ENCODE measurements at regions not wholly inside any gene's neighbourhood (a gene's known extent, or its start where the extent isn't known, plus 50 kb on each side); places are given as distances from the start of the nearest gene placed in this dataset.
"Not testable (repeated sequence)": the region's sequence is repeated elsewhere in the genome, so short reads cannot be mapped to it uniquely, and the experiment has no call there.

DNA sequence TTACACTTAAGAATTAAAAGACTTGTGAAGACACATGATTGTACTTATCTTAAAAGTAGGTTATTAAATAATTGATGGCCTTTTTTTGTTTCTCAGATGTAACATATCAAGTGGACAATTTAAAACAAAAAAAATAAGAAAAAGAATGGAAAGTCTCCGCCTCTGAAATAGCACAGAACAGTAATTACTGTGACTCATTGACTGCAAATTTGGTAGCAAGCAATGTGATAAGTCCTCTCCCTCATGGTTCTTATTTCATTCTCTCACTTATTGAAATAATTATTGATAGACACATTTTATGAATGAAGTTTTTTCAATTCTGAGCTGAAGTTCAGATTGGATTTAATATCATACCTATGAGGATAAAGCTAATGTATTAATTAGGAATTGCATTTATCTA is 717.9 kb upstream of the LUZP2 start:
- DNase-seq (ENCODE audit: extremely low spot score, insufficient read length, low read depth) (no peak), FAIRE-seq (no peak)

GRCh38 chr11:23780231-23780630 is 716.6 kb upstream of the LUZP2 start:
- no peak for FAIRE-seq
- DNase-seq (ENCODE audit: extremely low spot score, insufficient read length, low read depth), result no peak

DNA sequence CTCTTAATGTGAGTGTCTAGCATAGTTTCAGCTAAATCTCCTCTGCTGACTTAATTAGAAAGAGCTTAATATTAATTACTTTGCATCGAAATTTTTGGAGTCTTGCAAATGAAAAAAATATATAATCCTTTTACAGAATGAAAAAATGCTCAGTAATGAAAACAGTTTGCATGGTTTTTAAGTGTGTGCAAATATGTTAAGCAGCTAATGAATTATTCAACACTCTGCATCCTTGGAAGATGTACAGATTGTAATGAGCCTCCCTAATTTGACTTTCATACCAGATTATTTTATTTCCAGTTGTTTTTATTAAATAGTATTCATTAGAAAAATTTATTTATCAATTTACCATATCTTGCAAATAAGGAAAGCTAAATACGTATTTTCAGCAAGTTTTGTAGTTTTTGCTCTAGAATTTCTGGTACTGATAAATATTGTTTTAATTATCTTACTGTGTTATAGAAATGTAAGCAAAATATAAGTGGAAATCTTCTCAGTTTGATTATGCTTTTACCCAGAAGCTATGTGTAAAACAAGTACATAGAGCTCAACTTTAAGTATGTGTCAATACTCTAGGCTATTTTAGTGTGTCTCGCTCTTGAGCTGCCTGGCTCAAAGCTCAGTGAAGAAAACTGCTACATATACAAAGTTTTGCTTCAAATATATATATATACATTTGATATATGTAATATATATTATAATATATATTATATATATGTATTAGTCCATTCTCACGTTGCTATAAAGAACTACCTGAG is 714.9 kb upstream of the LUZP2 start:
- DNase-seq (ENCODE audit: extremely low spot score, insufficient read length, low read depth) (no peak), FAIRE-seq (no peak)

DNA sequence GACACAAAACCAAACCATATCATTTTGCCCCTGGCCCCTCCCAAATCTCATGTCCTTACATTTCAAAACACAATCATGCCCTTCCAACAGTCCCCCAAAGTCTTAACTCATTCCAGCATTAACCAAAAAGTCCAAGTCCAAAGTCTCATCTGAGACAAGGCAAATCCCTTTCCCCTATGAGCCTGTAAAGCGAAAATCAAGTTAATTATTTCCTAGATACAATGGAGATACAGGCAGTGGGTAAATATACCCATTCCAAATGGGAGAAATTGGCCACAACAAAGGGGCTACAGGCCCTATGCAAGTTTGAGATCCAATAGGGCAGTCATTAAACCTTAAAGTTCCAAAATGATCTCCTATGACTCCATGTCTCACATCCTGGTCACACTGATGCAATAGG is 709.9 kb upstream of the LUZP2 start:
- FAIRE-seq; DNase-seq (ENCODE audit: extremely low spot score, insufficient read length, low read depth): not testable (repeated sequence)

DNA sequence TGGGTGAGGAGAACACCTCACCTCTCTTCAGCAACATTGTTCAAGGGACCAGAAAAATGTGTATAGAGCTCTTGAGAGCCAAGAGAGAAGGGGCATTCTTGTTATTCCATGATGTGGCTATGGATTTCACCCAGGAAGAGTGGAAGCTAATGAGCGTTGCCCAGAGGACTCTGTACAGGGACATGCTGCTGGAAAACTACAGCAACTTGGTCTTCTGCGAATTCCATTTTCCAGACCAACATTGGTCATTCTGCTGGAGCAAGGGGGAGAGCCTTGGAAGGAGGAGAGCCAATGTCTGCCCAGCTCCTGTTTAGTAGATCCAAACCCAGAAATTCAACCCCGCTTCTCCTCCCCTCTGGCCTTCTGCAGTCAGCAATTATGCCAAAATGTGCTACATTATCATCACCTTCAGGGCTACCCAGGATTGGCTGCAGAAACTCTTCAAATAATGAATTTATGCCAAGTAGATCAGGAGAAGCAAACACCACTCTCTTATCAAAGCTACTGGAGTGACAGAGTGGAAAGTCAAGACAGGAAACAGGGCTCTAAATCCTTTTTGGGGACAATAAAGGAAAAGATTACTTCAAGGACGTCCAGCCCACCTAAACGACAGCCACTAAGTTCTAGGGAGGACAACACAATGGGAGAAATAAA is 707.5 kb upstream of the LUZP2 start:
- FAIRE-seq (no peak), DNase-seq (ENCODE audit: extremely low spot score, insufficient read length, low read depth) (no peak)

DNA sequence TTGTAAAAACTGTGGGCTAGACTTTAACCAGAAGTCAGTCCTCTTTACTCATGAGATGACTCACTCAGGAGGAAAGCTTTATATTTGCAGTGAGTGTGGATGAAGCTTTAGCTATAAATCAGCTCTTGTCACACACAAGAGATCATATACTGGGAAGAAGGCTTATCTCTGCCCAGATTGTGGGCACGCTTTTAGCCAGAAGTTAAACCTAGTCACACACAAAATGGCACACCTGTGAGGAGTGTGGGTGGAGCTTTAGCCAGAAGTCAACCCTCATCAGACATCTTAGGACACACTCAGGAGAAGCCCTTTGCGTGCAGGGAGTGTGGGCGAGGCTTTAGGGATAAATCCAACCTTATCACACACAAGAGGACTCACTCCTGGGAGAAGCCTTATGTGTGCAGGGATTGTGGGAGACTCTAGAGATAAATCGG is 706.9 kb upstream of the LUZP2 start:
- DNase-seq (ENCODE audit: extremely low spot score, insufficient read length, low read depth) (no peak), FAIRE-seq (no peak)

GRCh38 chr11:23797624-23798419 is 699.0 kb upstream of the LUZP2 start:
- DNase-seq (ENCODE audit: extremely low spot score, insufficient read length, low read depth) (no peak), FAIRE-seq (no peak)

DNA sequence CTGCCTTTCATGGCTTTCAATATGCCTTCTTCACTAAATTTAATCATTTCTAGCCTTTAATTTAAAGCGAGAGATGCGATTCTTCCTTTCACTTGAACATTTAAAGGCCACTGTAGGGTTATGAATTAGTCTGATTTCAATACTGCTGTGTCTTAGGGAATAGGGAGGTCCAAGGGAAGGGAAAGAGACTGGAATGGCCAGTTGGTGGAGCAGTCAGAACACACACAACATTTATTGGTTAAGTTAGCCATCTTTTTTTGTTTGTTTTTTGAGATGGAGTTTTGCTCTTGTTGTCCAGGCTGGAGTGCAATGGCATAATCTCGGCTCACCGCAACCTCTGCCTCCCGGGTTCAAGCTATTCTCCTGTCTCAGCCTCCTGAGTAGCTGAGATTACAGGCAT is 662.5 kb upstream of the LUZP2 start:
- not testable (repeated sequence) for DNase-seq (ENCODE audit: extremely low spot score, insufficient read length, low read depth); FAIRE-seq

DNA sequence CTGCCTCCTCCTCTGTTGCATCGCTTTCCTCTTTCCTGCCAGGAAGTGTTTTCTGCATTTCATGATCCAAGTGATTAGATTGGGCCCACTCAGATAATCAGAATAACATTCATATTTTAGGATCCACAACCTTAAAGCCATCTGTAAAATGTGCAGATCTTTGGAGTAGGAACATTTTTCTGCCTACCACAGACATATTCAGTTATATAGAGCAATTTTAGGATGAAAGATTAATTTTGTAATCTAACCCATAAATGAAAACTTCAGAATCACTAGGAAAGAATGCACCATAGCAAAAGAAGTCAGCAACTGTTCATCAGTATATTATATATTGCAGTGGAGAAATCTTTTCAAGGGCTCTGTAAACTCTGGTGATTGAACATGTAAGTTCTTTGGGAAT is 659.9 kb upstream of the LUZP2 start:
- no peak for FAIRE-seq
- DNase-seq (ENCODE audit: extremely low spot score, insufficient read length, low read depth), result no peak

GRCh38 chr11:23840872-23841271 is 656.0 kb upstream of the LUZP2 start:
- DNase-seq (ENCODE audit: extremely low spot score, insufficient read length, low read depth), result no peak
- FAIRE-seq, result no peak

DNA sequence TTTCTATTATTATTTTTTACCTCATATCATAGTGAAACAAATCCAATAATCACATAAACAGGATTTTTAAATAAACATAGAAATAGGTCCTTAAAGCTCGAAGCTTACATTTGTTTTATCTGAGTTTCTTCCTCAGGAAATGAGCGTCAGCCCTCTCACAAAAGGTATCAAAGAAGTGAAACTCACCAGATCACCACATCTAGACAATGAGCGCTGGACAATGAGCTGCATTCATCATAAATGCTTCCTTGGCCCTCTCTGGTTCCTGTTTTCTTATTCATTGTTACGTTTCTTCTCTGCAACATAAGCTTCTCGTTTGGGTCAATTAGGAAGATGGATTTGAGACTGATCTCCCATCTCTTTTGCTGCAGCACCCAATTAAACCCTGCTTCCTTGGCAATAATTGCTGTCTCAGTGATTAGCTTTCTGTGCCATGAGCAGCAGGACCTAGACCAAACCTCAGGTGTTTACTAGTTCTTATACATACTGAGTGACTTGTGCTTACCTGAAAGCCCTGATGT is 649.9 kb upstream of the LUZP2 start:
- no peak for FAIRE-seq
- no peak for DNase-seq (ENCODE audit: extremely low spot score, insufficient read length, low read depth)

- DNase-seq (ENCODE audit: extremely low spot score, insufficient read length, low read depth), result no peak
- no peak for FAIRE-seq
These were observed 645.6 kb upstream of the LUZP2 start for GRCh38 chr11:23851216-23851615.

GRCh38 chr11:23856654-23857053 is 640.2 kb upstream of the LUZP2 start:
- no peak for DNase-seq (ENCODE audit: extremely low spot score, insufficient read length, low read depth)
- no peak for FAIRE-seq

- no peak for DNase-seq (ENCODE audit: extremely low spot score, insufficient read length, low read depth)
- FAIRE-seq, result no peak
These were observed 637.8 kb upstream of the LUZP2 start for GRCh38 chr11:23859087-23859486.

GRCh38 chr11:23861615-23862014 is 635.2 kb upstream of the LUZP2 start:
- no peak for FAIRE-seq
- DNase-seq (ENCODE audit: extremely low spot score, insufficient read length, low read depth), result no peak

DNA sequence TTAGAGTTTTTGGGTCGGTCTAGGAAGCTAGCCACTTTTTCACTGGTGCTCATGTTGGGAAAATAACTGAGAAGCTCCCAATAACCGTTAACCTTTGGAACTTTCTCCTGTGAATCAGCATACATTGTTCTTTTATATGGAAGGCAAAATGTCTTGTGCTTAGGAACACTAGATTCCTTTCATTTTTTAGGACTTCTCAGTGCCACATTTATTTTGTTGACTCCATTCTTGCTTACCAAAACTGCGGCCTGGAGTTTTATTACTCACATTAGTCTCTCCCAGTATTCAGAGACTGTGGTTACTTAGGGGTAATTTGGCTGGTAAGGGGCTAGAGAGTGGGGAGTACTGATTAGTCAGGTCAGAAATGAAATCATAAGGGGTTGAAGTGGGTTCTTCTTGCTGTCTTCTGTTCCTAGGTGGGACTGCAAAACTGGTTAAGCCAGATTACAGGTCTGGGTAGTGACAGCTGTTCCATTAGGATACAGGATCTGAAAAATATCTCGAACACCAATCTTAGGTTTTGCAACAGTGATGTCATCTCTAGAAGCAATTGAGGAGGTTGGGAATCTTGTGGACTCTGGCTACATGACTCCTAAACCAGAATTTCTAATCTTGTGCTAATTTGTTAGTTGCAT is 631.4 kb upstream of the LUZP2 start:
- DNase-seq (ENCODE audit: extremely low spot score, insufficient read length, low read depth) (no peak), FAIRE-seq (no peak)

DNA sequence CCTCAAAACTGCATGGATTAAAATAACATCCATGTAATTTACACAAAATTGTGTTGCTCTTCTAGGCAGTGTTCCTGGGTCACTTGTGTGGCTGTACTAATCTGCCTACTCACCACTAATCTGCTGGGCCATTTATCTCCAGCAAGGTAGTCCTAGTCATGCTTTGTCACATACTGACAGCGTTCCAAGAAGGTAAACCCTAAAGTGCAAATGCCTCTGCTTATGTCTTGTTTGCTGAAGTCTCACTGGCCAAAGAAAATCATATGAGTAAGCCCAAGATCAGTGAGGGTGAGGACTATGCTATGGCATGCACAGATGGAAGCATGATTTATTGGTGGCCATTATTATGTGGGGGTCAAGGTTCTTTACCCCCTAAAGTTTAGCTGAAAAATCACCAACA is 630.2 kb upstream of the LUZP2 start:
- DNase-seq (ENCODE audit: extremely low spot score, insufficient read length, low read depth), result no peak
- no peak for FAIRE-seq

- DNase-seq (ENCODE audit: extremely low spot score, insufficient read length, low read depth) (no peak), FAIRE-seq (no peak)
These were observed 627.2 kb upstream of the LUZP2 start for GRCh38 chr11:23869671-23870070.

GRCh38 chr11:23873406-23873805 is 623.4 kb upstream of the LUZP2 start:
- FAIRE-seq (no peak), DNase-seq (ENCODE audit: extremely low spot score, insufficient read length, low read depth) (no peak)

- FAIRE-seq (no peak), DNase-seq (ENCODE audit: extremely low spot score, insufficient read length, low read depth) (no peak)
These were observed 621.5 kb upstream of the LUZP2 start for GRCh38 chr11:23875176-23875850.

Measured in GM18507 (cell line).